Nephron progenitor cell (in vitro differentiated cells): ENCODE measurements at regions not wholly inside any gene's neighbourhood (a gene's known extent, or its start where the extent isn't known, plus 50 kb on each side); places are given as distances from the start of the nearest gene placed in this dataset.
"Not testable (repeated sequence)": the region's sequence is repeated elsewhere in the genome, so short reads cannot be mapped to it uniquely, and the experiment has no call there.

Experiments used
- DNase-seq: peaks from one replicate; pipeline ENCODE4 v3.0.0; 2021
- H3K27ac Mint-ChIP-seq: 2 replicates; pipeline ENCODE4 v1.8.0; 2021; ENCODE audit warnings: mild to moderate bottlenecking, moderate library complexity, mixed read lengths
- H3K27me3 Mint-ChIP-seq: 2 replicates; pipeline ENCODE4 v1.8.0; 2021; ENCODE audit warnings: mild to moderate bottlenecking, low read depth, mixed read lengths; ENCODE audit not compliant: poor library complexity
- H3K36me3 Mint-ChIP-seq: 2 replicates; pipeline ENCODE4 v1.8.0; 2021; ENCODE audit warnings: low read depth, mixed read lengths
- H3K4me1 Mint-ChIP-seq: 2 replicates; pipeline ENCODE4 v1.8.0; 2021; ENCODE audit warnings: mixed read lengths
- H3K4me3 Mint-ChIP-seq: 2 replicates; pipeline ENCODE4 v1.8.0; 2021; ENCODE audit warnings: mild to moderate bottlenecking, moderate library complexity, mixed read lengths
- H3K9me3 Mint-ChIP-seq: 2 replicates; pipeline ENCODE4 v1.8.0; 2021; ENCODE audit warnings: mild to moderate bottlenecking, moderate library complexity, mixed read lengths
- TF ChIP-seq, protein P1 (sequence below): fragments of 200-600 bp; sonication (generic); IDR thresholded peaks from 2 replicates; pipeline ENCODE4 v1.5.0; 2021; ENCODE audit warnings: antibody characterized with exemption

- Mint-ChIP-seq H3K4me3 (no peak overlapping the region), H3K27me3 (no peaks in the 10 kb centered on the region), H3K36me3 (no peaks in the 10 kb centered on the region), H3K9me3 (no peaks in the 10 kb centered on the region), H3K4me1 (no peaks in the 10 kb centered on the region), H3K27ac (no peak overlapping the region)
- no peak for DNase-seq
- TF ChIP-seq, protein P1, sequence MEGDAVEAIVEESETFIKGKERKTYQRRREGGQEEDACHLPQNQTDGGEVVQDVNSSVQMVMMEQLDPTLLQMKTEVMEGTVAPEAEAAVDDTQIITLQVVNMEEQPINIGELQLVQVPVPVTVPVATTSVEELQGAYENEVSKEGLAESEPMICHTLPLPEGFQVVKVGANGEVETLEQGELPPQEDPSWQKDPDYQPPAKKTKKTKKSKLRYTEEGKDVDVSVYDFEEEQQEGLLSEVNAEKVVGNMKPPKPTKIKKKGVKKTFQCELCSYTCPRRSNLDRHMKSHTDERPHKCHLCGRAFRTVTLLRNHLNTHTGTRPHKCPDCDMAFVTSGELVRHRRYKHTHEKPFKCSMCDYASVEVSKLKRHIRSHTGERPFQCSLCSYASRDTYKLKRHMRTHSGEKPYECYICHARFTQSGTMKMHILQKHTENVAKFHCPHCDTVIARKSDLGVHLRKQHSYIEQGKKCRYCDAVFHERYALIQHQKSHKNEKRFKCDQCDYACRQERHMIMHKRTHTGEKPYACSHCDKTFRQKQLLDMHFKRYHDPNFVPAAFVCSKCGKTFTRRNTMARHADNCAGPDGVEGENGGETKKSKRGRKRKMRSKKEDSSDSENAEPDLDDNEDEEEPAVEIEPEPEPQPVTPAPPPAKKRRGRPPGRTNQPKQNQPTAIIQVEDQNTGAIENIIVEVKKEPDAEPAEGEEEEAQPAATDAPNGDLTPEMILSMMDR, result no peak
Observed at GRCh38 chr14:82667006-82667405, 1133.4 kb upstream of the SEL1L start.

DNA sequence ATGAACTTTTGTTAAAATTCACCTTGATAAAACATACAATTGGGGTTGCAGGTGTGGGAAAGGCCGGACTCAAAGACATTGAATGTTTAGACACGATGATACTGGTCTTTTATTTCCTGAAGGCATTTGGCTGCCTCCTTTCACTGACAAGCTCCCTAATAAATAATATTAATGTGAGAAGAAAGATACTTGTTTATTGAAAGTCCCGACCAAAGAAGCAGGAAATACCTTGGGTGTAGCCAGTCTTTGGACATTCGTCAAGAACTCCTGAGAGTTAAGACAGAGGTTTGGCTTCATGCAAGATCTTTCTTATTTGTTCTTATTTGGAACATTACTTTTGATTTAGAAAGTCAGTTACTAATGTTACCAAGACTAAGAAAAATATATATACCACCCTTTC, 1133.8 kb upstream of the SEL1L start:
- Mint-ChIP-seq H3K4me3 (no peak overlapping the region), H3K9me3 (no peaks in the 10 kb centered on the region), H3K27me3 (no peaks in the 10 kb centered on the region), H3K36me3 (no peaks in the 10 kb centered on the region), H3K27ac (no peak overlapping the region), H3K4me1 (no peaks in the 10 kb centered on the region)
- DNase-seq, result no peak
- TF ChIP-seq, protein P1, result no peak

DNA sequence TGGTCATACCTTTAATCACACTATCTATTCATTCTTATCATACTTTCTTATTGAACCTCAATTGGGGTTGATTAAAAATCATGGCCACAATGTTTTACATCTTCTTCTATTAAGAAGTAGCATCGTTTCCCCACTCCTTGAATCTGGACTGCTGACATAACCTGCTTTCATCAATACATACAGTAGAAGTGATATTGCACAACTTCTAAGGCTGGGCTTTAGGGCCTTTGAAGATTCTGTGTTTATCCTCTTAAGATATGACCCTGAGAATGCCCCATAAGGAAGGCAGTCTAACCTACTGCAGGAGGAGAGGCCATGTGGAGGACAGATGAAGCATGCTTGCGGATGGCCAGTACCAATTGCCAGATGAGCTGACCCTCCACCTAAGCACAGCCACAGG, 1142.8 kb upstream of the SEL1L start:
- no peaks in the 10 kb centered on the region for H3K36me3 Mint-ChIP-seq
- H3K4me1 Mint-ChIP-seq, result no peaks in the 10 kb centered on the region
- TF ChIP-seq, protein P1, result no peak
- DNase-seq, result no peak
- no peaks in the 10 kb centered on the region for H3K9me3 Mint-ChIP-seq
- H3K27ac Mint-ChIP-seq, result no peak overlapping the region
- no peaks in the 10 kb centered on the region for H3K27me3 Mint-ChIP-seq
- no peak overlapping the region for H3K4me3 Mint-ChIP-seq

DNA sequence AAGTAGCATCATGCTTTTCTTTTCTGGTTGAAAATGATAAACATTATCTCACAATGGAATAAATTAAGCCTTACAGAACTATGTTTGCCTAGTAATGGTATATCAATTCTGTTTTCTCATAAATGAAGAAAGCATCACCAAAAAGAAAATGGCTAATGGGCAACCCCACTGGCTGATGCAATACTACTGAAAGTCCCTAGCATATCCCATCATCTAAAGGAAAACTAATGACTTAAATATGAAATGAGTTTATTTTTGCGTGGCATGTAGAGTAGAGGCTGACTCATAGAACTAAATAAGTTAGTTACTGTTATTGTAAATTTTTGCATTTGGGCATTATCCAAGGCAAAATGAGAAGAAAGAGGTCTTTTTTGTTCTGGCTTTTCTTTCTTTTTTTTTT, 1156.3 kb upstream of the SEL1L start:
- DNase-seq, result no peak
- Mint-ChIP-seq H3K9me3 (no peaks in the 10 kb centered on the region), H3K4me3 (no peak overlapping the region), H3K36me3 (no peaks in the 10 kb centered on the region), H3K27ac (no peak overlapping the region), H3K27me3 (no peaks in the 10 kb centered on the region), H3K4me1 (no peaks in the 10 kb centered on the region)
- TF ChIP-seq, protein P1, result no peak

DNA sequence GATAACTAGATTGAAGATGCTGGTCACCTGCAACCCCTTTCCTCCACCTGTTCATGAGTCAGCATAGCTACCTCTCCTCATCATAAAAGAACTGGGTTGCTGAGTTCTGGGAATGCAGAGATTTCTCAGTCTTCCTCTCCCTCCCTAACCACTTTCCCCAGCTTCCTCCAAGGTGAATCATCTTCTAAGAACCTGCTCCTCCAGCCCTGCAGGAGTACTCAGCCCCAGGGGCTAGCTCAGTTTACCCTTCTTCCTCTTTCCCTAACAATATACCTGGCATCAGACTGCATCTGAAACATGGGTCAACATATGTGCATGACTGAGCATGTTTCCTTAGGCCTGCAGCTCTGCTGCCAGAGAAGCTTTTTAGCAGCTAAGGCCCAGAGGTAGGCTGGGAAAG, 1157.5 kb upstream of the SEL1L start:
- not testable (repeated sequence) for H3K4me3 Mint-ChIP-seq, H3K4me1 Mint-ChIP-seq, H3K27ac Mint-ChIP-seq, H3K36me3 Mint-ChIP-seq, H3K9me3 Mint-ChIP-seq, DNase-seq, H3K27me3 Mint-ChIP-seq

- Mint-ChIP-seq H3K4me3 (no peak overlapping the region), H3K27me3 (peaks cover 3% of the 10 kb centered on the region), H3K36me3 (peaks cover 5% of the 10 kb centered on the region), H3K4me1 (no peaks in the 10 kb centered on the region), H3K9me3 (peaks cover under 1% of the 10 kb centered on the region), H3K27ac (no peak overlapping the region)
- TF ChIP-seq, protein P1, result no peak
- DNase-seq, result no peak
Observed at GRCh38 chr14:82694820-82695219, 1161.2 kb upstream of the SEL1L start.

DNA sequence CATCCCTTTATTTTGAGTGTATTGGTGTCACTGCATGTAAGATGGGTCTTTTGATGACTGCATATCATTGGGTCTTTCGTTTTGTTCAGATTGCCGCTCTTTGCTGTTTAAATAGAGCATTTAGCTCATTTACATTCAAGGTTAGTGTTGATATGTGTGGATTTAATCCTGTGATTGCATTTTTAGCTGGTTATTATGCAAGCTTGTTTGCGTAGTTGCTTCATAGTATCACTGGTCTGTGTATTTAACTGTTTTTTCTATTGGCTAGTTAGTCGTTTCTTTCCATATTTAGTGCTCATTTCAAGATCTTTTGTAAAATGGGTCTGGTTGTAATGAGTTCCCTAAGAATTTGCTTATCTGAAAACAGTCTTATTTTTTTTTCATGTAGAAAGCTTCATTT, 1170.6 kb upstream of the SEL1L start:
- Mint-ChIP-seq H3K4me3 (no peak overlapping the region), H3K36me3 (peaks cover 48% of the 10 kb centered on the region), H3K9me3 (peaks cover 17% of the 10 kb centered on the region), H3K27me3 (no peaks in the 10 kb centered on the region), H3K27ac (no peak overlapping the region), H3K4me1 (no peaks in the 10 kb centered on the region)
- TF ChIP-seq, protein P1, result no peak
- no peak for DNase-seq
